H1 (cell line): ENCODE measurements at regions not wholly inside any gene's neighbourhood (a gene's known extent, or its start where the extent isn't known, plus 50 kb on each side); places are given as distances from the start of the nearest gene placed in this dataset.

Experiments used
- CTCF ChIA-PET: fragments of 300-600 bp; sonication (Branson Sonifier 250); formaldehyde crosslinking; loops from one replicate; lab custom pipeline; 2021; ENCODE audit not compliant: partially characterized antibody; lab: Charles Lee
- POLR2A ChIA-PET: fragments of 300-600 bp; sonication (Branson Sonifier 250); formaldehyde crosslinking; loops from one replicate; lab custom pipeline; 2021; ENCODE audit warnings: inconsistent platforms; ENCODE audit not compliant: partially characterized antibody; lab: Charles Lee
- DNase-seq, 2 experiments: peaks; one replicate each; pipeline versions ENCODE4 v3.0.0 to v3.0.0-alpha.2; 2010 to 2022; ENCODE audit warnings: low spot score in 2 of 2, low read depth in 1 of 2, mixed read lengths in 1 of 2
- FAIRE-seq: peaks from 2 replicates; lab custom pipeline; 2011; peaks lifted over from hg19 to GRCh38; lab: Jason Lieb, UNC
- H2AFZ ChIP-seq: 2 replicates; pipeline ENCODE4 v1.8.1; 2012; ENCODE audit warnings: low read length, inconsistent platforms
- H2AK5ac ChIP-seq: 2 replicates; pipeline ENCODE4 v1.6.1; 2013; ENCODE audit warnings: low read depth, low read length
- H2BK120ac ChIP-seq: replicated peaks from 2 replicates; pipeline ENCODE3; 2013; ENCODE audit warnings: low read depth, low read length, inconsistent platforms
- H2BK12ac ChIP-seq: 2 replicates; pipeline ENCODE4 v1.6.1; 2013; ENCODE audit warnings: low read depth, low read length
- H2BK15ac ChIP-seq: 2 replicates; pipeline ENCODE4 v1.6.1; 2013; ENCODE audit warnings: low read length
- H2BK20ac ChIP-seq: 2 replicates; pipeline ENCODE4 v1.6.1; 2013; ENCODE audit warnings: low read length
- H2BK5ac ChIP-seq: 2 replicates; pipeline ENCODE4 v1.6.1; 2013; ENCODE audit warnings: low read depth, low read length
- H3K14ac ChIP-seq: 2 replicates; pipeline ENCODE4 v1.6.1; 2013; ENCODE audit warnings: inconsistent platforms; ENCODE audit not compliant: insufficient read length
- H3K18ac ChIP-seq: 2 replicates; pipeline ENCODE4 v1.6.1; 2013; ENCODE audit warnings: low read length; ENCODE audit errors: extremely low read depth
- H3K23ac ChIP-seq: 2 replicates; pipeline ENCODE4 v1.6.1; 2013; ENCODE audit warnings: inconsistent platforms; ENCODE audit not compliant: insufficient read length
- H3K23me2 ChIP-seq: 2 replicates; pipeline ENCODE4 v1.6.1; 2013; ENCODE audit warnings: low read depth, low read length
- H3K27ac ChIP-seq: 2 replicates; pipeline ENCODE4 v1.6.1; 2011; ENCODE audit warnings: low read depth, low read length, inconsistent platforms
- H3K27me3 ChIP-seq, 4 experiments: replicated peaks in 1 of 4; 1 replicate in 1 of 4; 2 replicates in 3 of 4; pipeline versions ENCODE4 v1.6.1 to v1.8.1; 2011 to 2013; ENCODE audit warnings: low read length in 3 of 4, mild to moderate bottlenecking in 3 of 4, inconsistent platforms in 2 of 4, mixed read lengths in 2 of 4, moderate library complexity in 1 of 4; ENCODE audit not compliant: control insufficient read depth in 3 of 4, insufficient read depth in 3 of 4; ENCODE audit errors: extremely low read depth in 1 of 4
- H3K36me3 ChIP-seq, 4 experiments: 2 replicates each; pipeline versions ENCODE4 v1.6.1 to v1.8.1; 2011 to 2013; ENCODE audit warnings: mild to moderate bottlenecking in 4 of 4, low read length in 3 of 4, moderate library complexity in 2 of 4, control low read depth in 1 of 4, inconsistent platforms in 1 of 4; ENCODE audit not compliant: insufficient read depth in 4 of 4, control insufficient read depth in 2 of 4
- H3K4ac ChIP-seq: replicated peaks from 2 replicates; pipeline ENCODE3; 2013; ENCODE audit warnings: low read length, low read depth, mixed read lengths, inconsistent platforms; ENCODE audit not compliant: insufficient read length
- H3K4me1 ChIP-seq, 4 experiments: replicated peaks in 1 of 4; 1 replicate in 1 of 4; 2 replicates in 3 of 4; pipeline versions ENCODE4 v1.6.1 to v1.8.1; 2011 to 2013; ENCODE audit warnings: low read length in 3 of 4, inconsistent platforms in 2 of 4, mixed read lengths in 1 of 4; ENCODE audit not compliant: insufficient read depth in 4 of 4, control insufficient read depth in 3 of 4
- H3K4me2 ChIP-seq, 2 experiments: 2 replicates each; pipeline versions ENCODE4 v1.6.1 to v1.8.1; 2011 to 2013; ENCODE audit warnings: low read depth in 2 of 2, low read length in 2 of 2, control low read depth in 1 of 2, inconsistent platforms in 1 of 2, mild to moderate bottlenecking in 1 of 2; ENCODE audit not compliant: insufficient read depth in 1 of 2
- H3K4me3 ChIP-seq, 4 experiments: fragments of 200-600, 300-600 bp in 1 of 4; sonication (generic), shearing (Covaris generic), sonication (Bioruptor Twin) in 1 of 4; 2 replicates each; pipeline versions ENCODE4 v1.5.1 to v1.8.1; 2011 to 2016; ENCODE audit warnings: low read length in 4 of 4, low read depth in 3 of 4, control low read depth in 2 of 4, inconsistent platforms in 2 of 4, mild to moderate bottlenecking in 2 of 4, mixed read lengths in 1 of 4, moderate library complexity in 1 of 4; ENCODE audit not compliant: insufficient read depth in 2 of 4; ENCODE audit errors: extremely low read depth in 1 of 4
- H3K56ac ChIP-seq: replicated peaks from 2 replicates; pipeline ENCODE3; 2013; ENCODE audit warnings: low read depth, mild to moderate bottlenecking, mixed read lengths, low read length, inconsistent platforms; ENCODE audit not compliant: insufficient read length
- H3K79me1 ChIP-seq: 2 replicates; pipeline ENCODE4 v1.6.1; 2013; ENCODE audit warnings: low read depth, low read length, control low read depth
- H3K79me2 ChIP-seq, 2 experiments: 2 replicates each; pipeline versions ENCODE4 v1.6.1 to v1.8.1; 2012 to 2013; ENCODE audit warnings: low read length in 2 of 2, mild to moderate bottlenecking in 2 of 2, inconsistent platforms in 1 of 2; ENCODE audit not compliant: insufficient read depth in 2 of 2, control insufficient read depth in 1 of 2
- H3K9ac ChIP-seq, 4 experiments: replicated peaks in 1 of 4; 1 replicate in 1 of 4; 2 replicates in 3 of 4; pipeline versions ENCODE4 v1.6.1 to v1.8.1; 2011 to 2013; ENCODE audit warnings: low read depth in 3 of 4, low read length in 3 of 4, control low read depth in 2 of 4, mild to moderate bottlenecking in 2 of 4, moderate library complexity in 2 of 4, inconsistent platforms in 1 of 4; ENCODE audit errors: extremely low read depth in 1 of 4
- H3K9me3 ChIP-seq, 2 experiments: 2 replicates each; pipeline versions ENCODE4 v1.6.1 to v1.8.1; 2012 to 2013; ENCODE audit warnings: mild to moderate bottlenecking in 2 of 2, moderate library complexity in 2 of 2, control low read depth in 1 of 2, inconsistent platforms in 1 of 2, low read depth in 1 of 2, low read length in 1 of 2, mixed read lengths in 1 of 2; ENCODE audit not compliant: insufficient read depth in 2 of 2
- H4K20me1 ChIP-seq, 2 experiments: replicated peaks in 1 of 2; 2 replicates each; pipeline versions ENCODE3 to v1.8.1; 2011 to 2013; ENCODE audit warnings: inconsistent platforms in 2 of 2, low read length in 2 of 2, mild to moderate bottlenecking in 1 of 2; ENCODE audit not compliant: insufficient read depth in 2 of 2, control insufficient read depth in 1 of 2
- H4K5ac ChIP-seq: 2 replicates; pipeline ENCODE4 v1.6.1; 2013; ENCODE audit warnings: low read length, low read depth, mixed read lengths, inconsistent platforms; ENCODE audit not compliant: insufficient read length
- H4K8ac ChIP-seq: 2 replicates; pipeline ENCODE4 v1.8.0; 2013; ENCODE audit warnings: mild to moderate bottlenecking, moderate library complexity, low read length, inconsistent platforms; ENCODE audit not compliant: insufficient read depth; ENCODE audit errors: extremely low read depth
- H4K91ac ChIP-seq: replicated peaks from 2 replicates; pipeline ENCODE3; 2013; ENCODE audit warnings: low read length, mixed read lengths, inconsistent platforms; ENCODE audit not compliant: insufficient read length
- CHD1 ChIP-seq: IDR thresholded peaks from 2 replicates; pipeline ENCODE4 v1.6.1; 2012; ENCODE audit warnings: low read depth, low read length, improper control_type of control experiment
- E2F6 ChIP-seq: IDR thresholded peaks from 2 replicates; pipeline ENCODE4 v1.6.1; 2012; ENCODE audit warnings: inconsistent platforms
- EP300 ChIP-seq, 2 experiments: IDR thresholded peaks; 1 replicate in 1 of 2; 2 replicates in 1 of 2; pipeline ENCODE4 v1.6.1; 2011 to 2012; ENCODE audit warnings: low read depth in 2 of 2, low read length in 2 of 2, mild to moderate bottlenecking in 2 of 2, borderline replicate concordance in 1 of 2, inconsistent platforms in 1 of 2, moderate library complexity in 1 of 2
- GTF2F1 ChIP-seq: IDR thresholded peaks from 2 replicates; pipeline ENCODE4 v1.6.1; 2012; ENCODE audit warnings: low read depth, low read length, improper control_type of control experiment, borderline replicate concordance
- MAX ChIP-seq: IDR thresholded peaks from 2 replicates; pipeline ENCODE4 v1.6.1; 2012; ENCODE audit warnings: inconsistent platforms
- SIX5 ChIP-seq: IDR thresholded peaks from 2 replicates; pipeline ENCODE4 v1.6.1; 2011; ENCODE audit warnings: mild to moderate bottlenecking, low read depth, low read length
- SUZ12 ChIP-seq: fragments of 200-600 bp; sonication (generic); IDR thresholded peaks from 2 replicates; pipeline ENCODE4 v1.6.1; 2012; ENCODE audit warnings: mild to moderate bottlenecking, inconsistent platforms, low read length, moderate library complexity, mixed read lengths
- TBP ChIP-seq: IDR thresholded peaks from 2 replicates; pipeline ENCODE4 v1.6.1; 2011; ENCODE audit warnings: low read depth, low read length, improper control_type of control experiment
- YY1 ChIP-seq: IDR thresholded peaks from 2 replicates; pipeline ENCODE4 v1.6.1; 2011; ENCODE audit warnings: low read depth, mild to moderate bottlenecking, low read length
- WGBS, 2 experiments: shearing (Covaris generic) in 1 of 2; methylation state at CpG; one replicate each; pipeline versions ENCODE4 v1.1.6 to v1.1.7; 2013 to 2015; ENCODE audit warnings: low lambda C conversion rate in 2 of 2, mixed read lengths in 2 of 2, inconsistent platforms in 1 of 2, low coverage in 1 of 2, missing lambda C conversion rate in 1 of 2; ENCODE audit not compliant: insufficient replicate concordance in 2 of 2, insufficient coverage in 1 of 2, insufficient read length in 1 of 2; ENCODE audit errors: extremely low coverage in 1 of 2, missing lambda C conversion rate in 1 of 2; 5-methylcytosine and 5-hydroxymethylcytosine counted together

DNA sequence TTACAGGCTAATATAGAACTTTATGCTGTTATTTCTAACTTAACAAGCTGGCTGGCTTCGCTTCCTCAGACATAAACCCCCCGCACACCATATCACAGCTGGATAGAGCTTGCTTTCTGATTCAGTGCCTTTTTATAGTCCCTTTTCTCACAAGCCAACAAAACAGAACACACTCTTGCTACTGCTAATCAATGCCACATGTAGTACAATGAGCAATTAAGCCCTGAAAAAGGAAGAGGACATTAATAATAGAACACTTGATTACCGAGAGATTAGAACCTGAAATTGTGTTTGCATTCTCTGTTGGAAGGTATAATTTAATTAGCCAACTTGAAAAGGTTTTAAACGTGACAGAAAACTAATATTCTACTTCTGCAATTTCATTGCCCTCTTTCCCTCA, 267.7 kb upstream of the CYRIA start:
- Histone ChIP-seq H3K79me2 (no peaks in the 10 kb centered on the region), H4K5ac (no peak overlapping the region), H3K4me2 (no peak overlapping the region), H3K4me1 (no peaks in the 10 kb centered on the region), H2AK5ac (no peak overlapping the region), H2BK15ac (no peak overlapping the region), H2AFZ (no peak overlapping the region), H4K91ac (no peak overlapping the region), H3K27me3 (no peaks in the 10 kb centered on the region), H3K79me1 (no peaks in the 10 kb centered on the region), H3K23me2 (no peaks in the 10 kb centered on the region), H2BK120ac (no peak overlapping the region), H3K9me3 (no peaks in the 10 kb centered on the region), H3K23ac (no peak overlapping the region), H3K18ac (no peak overlapping the region), H3K4ac (no peak overlapping the region), H2BK5ac (no peak overlapping the region), H3K56ac (no peak overlapping the region), H2BK20ac (no peak overlapping the region), H3K9ac (no peak overlapping the region), H3K27ac (no peak overlapping the region), H2BK12ac (no peak overlapping the region), H3K4me3 (no peak overlapping the region), H3K14ac (no peak overlapping the region), H4K20me1 (no peaks in the 10 kb centered on the region), H3K36me3 (no peaks in the 10 kb centered on the region), H4K8ac (no peak overlapping the region)
- FAIRE-seq (no peak), DNase-seq (no peak)
- 89% methylated on average over 4 of the region's 4 CpGs; no CpG with 5 or more reads in 1 of the 2 experiments for WGBS, 2 experiments
- CTCF ChIA-PET, result interaction anchor here (0.9 to 1.3 kb wide), 3 partner anchors 27 to 216 kb away, joined by 3 to 4 read pairs (median 4); no protein-coding TSS in a partner anchor
- POLR2A ChIA-PET, result interaction anchor here (0.6 kb wide), 1 partner anchor 11 kb away, joined by 3 read pairs; no protein-coding TSS in a partner anchor
- TF ChIP-seq YY1 (no peak), E2F6 (no peak), TBP (no peak), CHD1 (no peak), SUZ12 (no peak), GTF2F1 (no peak), EP300 (IDR thresholded peaks at IDR 0.05; ENCODE audit: borderline replicate concordance in 1 of 2, low read depth in 2 of 2, low read length in 2 of 2) (no peak), SIX5 (no peak), MAX (no peak)
